ENCODE measurements at regions not wholly inside any gene's neighbourhood (a gene's known extent, or its start where the extent isn't known, plus 50 kb on each side); places are given as distances from the start of the nearest gene placed in this dataset.

GRCh38 chrX:39599339-39599738 is 498.4 kb downstream of the BCOR start:
- DNase-seq (ENCODE audit: low spot score) (no peak), ATAC-seq (ENCODE audit: low FRiP score) (no peak)
- no peak for TF ChIP-seq CTCF (IDR thresholded peaks at IDR 0.05)

GRCh38 chrX:39600222-39600621 is 497.5 kb downstream of the BCOR start:
- ATAC-seq (ENCODE audit: low FRiP score) (no peak), DNase-seq (ENCODE audit: low spot score) (no peak)
- TF ChIP-seq CTCF (IDR thresholded peaks at IDR 0.05) = no peak

- DNase-seq (ENCODE audit: low spot score) (no peak), ATAC-seq (ENCODE audit: low FRiP score) (no peak)
- no peak for TF ChIP-seq CTCF (IDR thresholded peaks at IDR 0.05)
These were observed 496.3 kb downstream of the BCOR start for GRCh38 chrX:39601231-39602177.

- no peak for DNase-seq (ENCODE audit: low spot score)
- ATAC-seq (ENCODE audit: low FRiP score) = no peak
- TF ChIP-seq CTCF (IDR thresholded peaks at IDR 0.05) = no peak
These were observed 495.6 kb downstream of the BCOR start for GRCh38 chrX:39602195-39602594.

- DNase-seq (ENCODE audit: low spot score) (no peak), ATAC-seq (ENCODE audit: low FRiP score) (no peak)
- TF ChIP-seq CTCF (IDR thresholded peaks at IDR 0.05) = no peak
These were observed 494.5 kb downstream of the BCOR start for GRCh38 chrX:39603230-39603629.

- no peak for TF ChIP-seq CTCF (IDR thresholded peaks at IDR 0.05)
- no peak for ATAC-seq (ENCODE audit: low FRiP score)
- no peak for DNase-seq (ENCODE audit: low spot score)
These were observed 492.6 kb downstream of the BCOR start for GRCh38 chrX:39605183-39605582.

GRCh38 chrX:39605866-39606265 is 491.9 kb downstream of the BCOR start:
- no peak for TF ChIP-seq CTCF (IDR thresholded peaks at IDR 0.05)
- ATAC-seq (ENCODE audit: low FRiP score) (no peak), DNase-seq (ENCODE audit: low spot score) (no peak)
